Adrenal gland (tissue), 9 donors: ENCODE measurements at regions not wholly inside any gene's neighbourhood (a gene's known extent, or its start where the extent isn't known, plus 50 kb on each side); places are given as distances from the start of the nearest gene placed in this dataset.

Experiments
- DNase-seq, 7 donors: peaks; one replicate each; pipeline ENCODE4 v3.0.0-alpha.2; 2019 to 2020
- H3K27ac ChIP-seq, 5 donors: fragments of 200-600 bp; sonication (generic) in 4 of 5; 1 replicate in 3 of 5; 2 replicates in 2 of 5; pipeline versions ENCODE4 v1.5.1 to v1.8.0; 2016 to 2020; ENCODE audit warnings: mild to moderate bottlenecking in 1 of 5
- H3K27me3 ChIP-seq: fragments of 200-600 bp; 2 replicates; pipeline ENCODE4 v1.8.0; 2021
- H3K36me3 ChIP-seq, 2 donors: fragments of 200-600 bp; replicated peaks in 1 of 2; 1 replicate in 1 of 2; 2 replicates in 1 of 2; pipeline versions ENCODE4 v1.5.1 to v1.8.0; 2018 to 2022
- H3K4me1 ChIP-seq, 2 donors: fragments of 200-600 bp; replicated peaks in 1 of 2; 1 replicate in 1 of 2; 2 replicates in 1 of 2; pipeline versions ENCODE4 v1.5.1 to v1.8.0; 2018 to 2021
- H3K4me3 ChIP-seq, 4 donors: fragments of 200-600 bp; sonication (generic) in 3 of 4; one replicate each; pipeline ENCODE4 v1.5.1; 2016 to 2018
- H3K9me3 ChIP-seq, 3 donors: fragments of 200-600 bp; sonication (generic) in 1 of 3; replicated peaks in 1 of 3; 1 replicate in 2 of 3; 2 replicates in 1 of 3; pipeline versions ENCODE4 v1.5.1 to v1.8.0; 2016 to 2021
- CTCF ChIP-seq, 6 experiments: fragments of 450-650 bp in 4 of 6; fragments of 200-600 bp in 2 of 6; sonication (generic) in 1 of 6; IDR thresholded peaks; 1 replicate in 5 of 6; 2 replicates in 1 of 6; pipeline versions ENCODE4 v1.5.1 to v1.8.0; 2016 to 2021; ENCODE audit warnings: antibody characterized with exemption in 6 of 6, mild to moderate bottlenecking in 2 of 6, moderate library complexity in 1 of 6
- POLR2A ChIP-seq, 2 donors: fragments of 450-650 bp; IDR thresholded peaks; one replicate each; pipeline ENCODE4 v1.6.1; 2017; ENCODE audit warnings: antibody characterized with exemption in 2 of 2, mild to moderate bottlenecking in 2 of 2, moderate library complexity in 1 of 2
- WGBS, 4 donors: extraction: QIAGEN DNeasy Blood & Tissue Kit in 2 of 4; methylation state at CpG; one replicate each; pipeline versions ENCODE4 v1.1.5 to v1.1.7; 2013 to 2017; 5-methylcytosine and 5-hydroxymethylcytosine counted together
- intact Hi-C, 2 donors: fragments of 100-400 bp; cut with DNase I; formaldehyde crosslinking; loops; one replicate each; pipeline versions ENCODE4 v1.14.1 to v1.15.0; 2022 to 2023
- donor health status: healthy with polysubstance abuse.
- donor health status: Bipolar disorder and iron deficiency.
- donor health status: DM: yes; HTN: yes; CAD: no.
- donor health status: DM: no; HTN: no; CAD: no.
- donor health status: DM: no; HTN: no; CAD: no.

GRCh38 chr2:66066032-66066431 lies 368.9 kb upstream of the MEIS1 start:
- Histone ChIP-seq H3K4me1 (no peaks in the 10 kb centered on the region), H3K9me3 (no peaks in the 10 kb centered on the region), H3K27me3 (peaks cover 6% of the 10 kb centered on the region), H3K36me3 (no peaks in the 10 kb centered on the region), H3K27ac (no peak overlapping the region), H3K4me3 (no peak overlapping the region)
- intact Hi-C loops, result no loop called here
- no peak for DNase-seq
- no peak for TF ChIP-seq POLR2A (IDR thresholded peaks at IDR 0.05)
- TF ChIP-seq CTCF (IDR thresholded peaks at IDR 0.05), result no peak

- intact Hi-C loops, result no loop called here
- H3K27ac ChIP-seq, result no peak overlapping the region
- H3K36me3 ChIP-seq, result no peaks in the 10 kb centered on the region
- H3K9me3 ChIP-seq, result no peaks in the 10 kb centered on the region
- H3K4me3 ChIP-seq, result no peak overlapping the region
- no peaks in the 10 kb centered on the region for H3K4me1 ChIP-seq
- DNase-seq, result no peak
- peaks cover 6% of the 10 kb centered on the region for H3K27me3 ChIP-seq
- TF ChIP-seq POLR2A (IDR thresholded peaks at IDR 0.05), result no peak
- TF ChIP-seq CTCF (IDR thresholded peaks at IDR 0.05), result no peak
These were observed 375.6 kb upstream of the MEIS1 start for GRCh38 chr2:66059332-66059731.

- no peaks in the 10 kb centered on the region for H3K36me3 ChIP-seq
- intact Hi-C loops, result no loop called here
- WGBS, 4 donors, result 85 to 90% (median 88%) methylated on average over 4 of the region's 4 CpGs
These were observed 376.2 kb upstream of the MEIS1 start for GRCh38 chr2:66058675-66059074.

GRCh38 chr2:66057844-66058243 lies 377.1 kb upstream of the MEIS1 start:
- H3K9me3 ChIP-seq, result no peaks in the 10 kb centered on the region
- no peak for DNase-seq
- intact Hi-C loops, result no loop called here
- no peaks in the 10 kb centered on the region for H3K4me1 ChIP-seq
- H3K27me3 ChIP-seq, result peaks cover 6% of the 10 kb centered on the region
- H3K36me3 ChIP-seq, result no peaks in the 10 kb centered on the region
- TF ChIP-seq CTCF (IDR thresholded peaks at IDR 0.05), result no peak
- TF ChIP-seq POLR2A (IDR thresholded peaks at IDR 0.05), result no peak
- 78 to 88% (median 84%) methylated on average over 1 of the region's 1 CpG for WGBS, 4 donors
- no peak overlapping the region for H3K4me3 ChIP-seq
- no peak overlapping the region for H3K27ac ChIP-seq

More at GRCh38 chr2:66058675-66059074, 376.2 kb upstream of the MEIS1 start:
- Histone ChIP-seq H3K4me1 (no peaks in the 10 kb centered on the region), H3K9me3 (no peaks in the 10 kb centered on the region), H3K27ac (no peak overlapping the region), H3K4me3 (no peak overlapping the region), H3K27me3 (peaks cover 6% of the 10 kb centered on the region)
- no peak for TF ChIP-seq CTCF (IDR thresholded peaks at IDR 0.05)
- TF ChIP-seq POLR2A (IDR thresholded peaks at IDR 0.05), result no peak
- no peak for DNase-seq
